SK-N-SH treated with all-trans-retinoic acid at 6 μM for 48 hours (cell line): ENCODE measurements at regions not wholly inside any gene's neighbourhood (a gene's known extent, or its start where the extent isn't known, plus 50 kb on each side); places are given as distances from the start of the nearest gene placed in this dataset.

Experiments
- ATAC-seq: fragments of 200-7000 bp; cut with Tn5 transposase; 3 replicates; pipeline ENCODE4 v1.9.1; 2020; ENCODE audit warnings: mild to moderate bottlenecking, moderate library complexity
- ARNTL ChIP-seq: fragments of 450-650 bp; formaldehyde crosslinking; IDR thresholded peaks from 2 replicates; pipeline ENCODE4 v1.5.0; 2020; ENCODE audit warnings: low read depth, mild to moderate bottlenecking, moderate library complexity, borderline replicate concordance
- BACH2 ChIP-seq: fragments of 250-450 bp; sonication (Bioruptor Pico); IDR thresholded peaks from 2 replicates; pipeline ENCODE4 v1.9.0; 2021; ENCODE audit warnings: mild to moderate bottlenecking, borderline replicate concordance
- CREB5 ChIP-seq: fragments of 250-450 bp; sonication (Bioruptor Pico); IDR thresholded peaks from 2 replicates; pipeline ENCODE4 v1.5.1; 2020; ENCODE audit warnings: low read depth, mild to moderate bottlenecking, moderate library complexity
- CSDC2 ChIP-seq: fragments of 250-450 bp; sonication (Bioruptor Pico); IDR thresholded peaks from 2 replicates; pipeline ENCODE4 v1.5.0; 2020; ENCODE audit warnings: mild to moderate bottlenecking, moderate library complexity
- CSRNP3 ChIP-seq: fragments of 250-450 bp; sonication (Bioruptor Pico); IDR thresholded peaks from 2 replicates; pipeline ENCODE4 v1.5.1; 2021; ENCODE audit warnings: mild to moderate bottlenecking, moderate library complexity
- ESRRG ChIP-seq: fragments of 250-450 bp; sonication (Bioruptor Pico); IDR thresholded peaks from 2 replicates; pipeline ENCODE4 v1.6.1; 2021; ENCODE audit warnings: mild to moderate bottlenecking
- GLIS3 ChIP-seq: fragments of 250-450 bp; sonication (Bioruptor Pico); IDR thresholded peaks from 2 replicates; pipeline ENCODE4 v1.5.0; 2020; ENCODE audit warnings: mild to moderate bottlenecking, moderate library complexity
- ISL1 ChIP-seq: fragments of 250-450 bp; sonication (Bioruptor Pico); IDR thresholded peaks from 2 replicates; pipeline ENCODE4 v2.1.2; 2022; ENCODE audit warnings: mild to moderate bottlenecking, moderate library complexity
- OSR1 ChIP-seq: fragments of 250-450 bp; sonication (Bioruptor Pico); IDR thresholded peaks from 2 replicates; pipeline ENCODE4 v1.8.0; 2022; ENCODE audit warnings: moderate library complexity, mild to moderate bottlenecking, inconsistent platforms
- PATZ1 ChIP-seq: fragments of 250-450 bp; sonication (Bioruptor Pico); IDR thresholded peaks from 2 replicates; pipeline ENCODE4 v1.8.0; 2020; ENCODE audit warnings: mild to moderate bottlenecking, moderate library complexity, borderline replicate concordance
- POU6F1 ChIP-seq: fragments of 250-450 bp; sonication (Bioruptor Pico); IDR thresholded peaks from 2 replicates; pipeline ENCODE4 v1.8.0; 2021; ENCODE audit warnings: low read depth, mild to moderate bottlenecking, moderate library complexity, borderline replicate concordance
- PPARA ChIP-seq: fragments of 250-450 bp; sonication (Bioruptor Pico); IDR thresholded peaks from 2 replicates; pipeline ENCODE4 v1.5.0; 2020; ENCODE audit warnings: mild to moderate bottlenecking, borderline replicate concordance
- SNAI2 ChIP-seq: fragments of 250-450 bp; sonication (Bioruptor Pico); IDR thresholded peaks from 2 replicates; pipeline ENCODE4 v1.5.0; 2020; ENCODE audit warnings: mild to moderate bottlenecking, moderate library complexity
- TCF4 ChIP-seq: fragments of 250-450 bp; sonication (Bioruptor Pico); IDR thresholded peaks from 2 replicates; pipeline ENCODE4 v1.8.0; 2021; ENCODE audit warnings: mild to moderate bottlenecking, moderate library complexity, borderline replicate concordance
- TOX ChIP-seq: fragments of 250-450 bp; sonication (Bioruptor Pico); IDR thresholded peaks from 2 replicates; pipeline ENCODE4 v1.8.0; 2021; ENCODE audit warnings: mild to moderate bottlenecking, moderate library complexity, borderline replicate concordance
- TSHZ2 ChIP-seq: fragments of 250-450 bp; sonication (Bioruptor Pico); IDR thresholded peaks from 2 replicates; pipeline ENCODE4 v1.5.0; 2020; ENCODE audit warnings: mild to moderate bottlenecking, moderate library complexity
- ZC3H10 ChIP-seq: fragments of 250-450 bp; sonication (Bioruptor Pico); IDR thresholded peaks from 2 replicates; pipeline ENCODE4 v1.5.1; 2021; ENCODE audit warnings: mild to moderate bottlenecking, moderate library complexity
- ZFP3 ChIP-seq: fragments of 250-450 bp; sonication (Bioruptor Pico); IDR thresholded peaks from 2 replicates; pipeline ENCODE4 v1.5.0; 2020; ENCODE audit warnings: mild to moderate bottlenecking, moderate library complexity
- ZFP30 ChIP-seq: fragments of 450-650 bp; formaldehyde crosslinking; IDR thresholded peaks from 2 replicates; pipeline ENCODE4 v1.5.0; 2022; ENCODE audit warnings: mild to moderate bottlenecking, moderate library complexity
- ZNF565 ChIP-seq: fragments of 450-650 bp; formaldehyde crosslinking; conservative IDR thresholded peaks from 2 replicates; pipeline ENCODE4 v1.5.0; 2020; ENCODE audit warnings: low read depth, mild to moderate bottlenecking, moderate library complexity
- ZNF70 ChIP-seq: fragments of 450-650 bp; formaldehyde crosslinking; IDR thresholded peaks from 2 replicates; pipeline ENCODE4 v1.5.0; 2020; ENCODE audit warnings: mild to moderate bottlenecking, moderate library complexity
- ZNF8 ChIP-seq: fragments of 450-650 bp; formaldehyde crosslinking; IDR thresholded peaks from 2 replicates; pipeline ENCODE4 v1.5.0; 2020; ENCODE audit warnings: mild to moderate bottlenecking, moderate library complexity

- no peak for TF ChIP-seq TSHZ2 (CRISPR knock-in tag)
- no peak for TF ChIP-seq ZFP30 (CRISPR knock-in tag)
- TF ChIP-seq PPARA (CRISPR knock-in tag): no peak
- no peak for TF ChIP-seq TCF4 (CRISPR knock-in tag)
- TF ChIP-seq TOX (CRISPR knock-in tag): no peak
Observed at GRCh38 chr12:46554460-46554859, 181.9 kb upstream of the SLC38A2 start (continued).

GRCh38 chr12:46553911-46554310, 181.3 kb upstream of the SLC38A2 start:
- TF ChIP-seq TOX (CRISPR knock-in tag) (no peak), ISL1 (CRISPR knock-in tag) (no peak), TCF4 (CRISPR knock-in tag) (no peak), ZNF565 (CRISPR knock-in tag) (no peak), SNAI2 (CRISPR knock-in tag) (no peak), BACH2 (CRISPR knock-in tag) (no peak), ARNTL (no peak), PPARA (CRISPR knock-in tag) (no peak), POU6F1 (CRISPR knock-in tag) (no peak), CSDC2 (CRISPR knock-in tag) (no peak), CSRNP3 (CRISPR knock-in tag) (no peak), ESRRG (CRISPR knock-in tag) (no peak)
- TF ChIP-seq, all 23 proteins: peak for 0
- peak; percentile 20 for ATAC-seq

- ATAC-seq: no peak
- TF ChIP-seq ZNF70 (CRISPR knock-in tag) (no peak), TOX (CRISPR knock-in tag) (no peak), ZNF565 (CRISPR knock-in tag) (no peak), PATZ1 (CRISPR knock-in tag) (no peak), ZFP3 (CRISPR knock-in tag) (no peak), ESRRG (CRISPR knock-in tag) (no peak), ZNF8 (CRISPR knock-in tag) (no peak), ZC3H10 (no peak), POU6F1 (CRISPR knock-in tag) (no peak), TSHZ2 (CRISPR knock-in tag) (no peak), SNAI2 (CRISPR knock-in tag) (no peak), CSRNP3 (CRISPR knock-in tag) (no peak), CREB5 (CRISPR knock-in tag) (no peak), CSDC2 (CRISPR knock-in tag) (no peak), GLIS3 (no peak), OSR1 (CRISPR knock-in tag) (no peak), PPARA (CRISPR knock-in tag) (no peak), BACH2 (CRISPR knock-in tag) (no peak)
Observed at GRCh38 chr12:46553266-46553665, 180.7 kb upstream of the SLC38A2 start.
